HCT116 (cell line): ENCODE measurements at regions not wholly inside any gene's neighbourhood (a gene's known extent, or its start where the extent isn't known, plus 50 kb on each side); places are given as distances from the start of the nearest gene placed in this dataset.

Experiments
- ATAC-seq: fragments of 200-7000 bp; cut with Tn5 transposase; 2 replicates; pipeline ENCODE4 v1.9.1; 2020; ENCODE audit warnings: mild to moderate bottlenecking, moderate library complexity
- BruUV-seq: library from RNA; stranded (reverse); fragments of 400-500 nt; replicated peaks from 2 replicates; lab custom pipeline; 2021; lab: Mats Ljungman, UMichigan
- CTCF ChIA-PET: fragments of 300-600 bp; sonication (Branson Sonifier 250); formaldehyde crosslinking; loops from one replicate; lab custom pipeline; 2021; ENCODE audit warnings: antibody characterized with exemption; lab: Charles Lee
- POLR2A ChIA-PET: fragments of 300-600, 350-600 bp; sonication (Branson Sonifier 250); formaldehyde crosslinking; loops from one replicate; lab custom pipeline; 2021; ENCODE audit warnings: antibody characterized with exemption; lab: Charles Lee
- RAD21 ChIA-PET, 2 experiments: fragments of 300-600 bp; sonication (Branson Sonifier 250); formaldehyde crosslinking; loops; one replicate each; lab custom pipeline; 2023; ENCODE audit warnings: low total read pairs in 2 of 2; ENCODE audit not compliant: uncharacterized antibody in 2 of 2, unreplicated experiment in 2 of 2, low non-redundant PET in 1 of 2; lab: Charles Lee
- DNase-seq: peaks from one replicate; pipeline ENCODE4 v3.0.0-alpha.2; 2010; ENCODE audit warnings: low read depth, low spot score
- H2AFZ ChIP-seq: fragments of 200-600 bp; shearing (Covaris generic), sonication (generic); 2 replicates; pipeline ENCODE4 v1.6.1; 2017; ENCODE audit warnings: low read depth, mixed run types, mixed read lengths, antibody characterized with exemption, low read length; ENCODE audit not compliant: poor library complexity, severe bottlenecking
- H3K27ac ChIP-seq: 2 replicates; pipeline ENCODE4 v1.5.1; 2012; ENCODE audit warnings: low read depth, low read length
- H3K27me3 ChIP-seq: fragments of 200-600 bp; sonication (generic); 2 replicates; pipeline ENCODE4 v1.6.1; 2016; ENCODE audit warnings: mixed run types, low read length, mixed read lengths; ENCODE audit not compliant: insufficient read depth
- H3K36me3 ChIP-seq, 2 experiments: fragments of 200-500 bp in 1 of 2; fragments of 200-600 bp in 1 of 2; sonication (Bioruptor generic) in 1 of 2; sonication (generic) in 1 of 2; 2 replicates each; pipeline versions ENCODE4 v1.5.1 to v1.6.1; 2014 to 2016; ENCODE audit warnings: low read length in 2 of 2, inconsistent platforms in 1 of 2, mixed read lengths in 1 of 2, mixed run types in 1 of 2; ENCODE audit not compliant: insufficient read depth in 2 of 2, control insufficient read depth in 1 of 2
- H3K4me1 ChIP-seq, 2 experiments: fragments of 200-600 bp in 1 of 2; sonication (generic) in 1 of 2; 2 replicates each; pipeline versions ENCODE4 v1.5.1 to v1.6.1; 2012 to 2017; ENCODE audit warnings: low read length in 2 of 2, inconsistent platforms in 1 of 2, mild to moderate bottlenecking in 1 of 2, mixed read lengths in 1 of 2, mixed run types in 1 of 2, moderate library complexity in 1 of 2; ENCODE audit not compliant: insufficient read depth in 2 of 2, control insufficient read depth in 1 of 2
- H3K4me2 ChIP-seq: fragments of 200-600 bp; sonication (generic); 2 replicates; pipeline ENCODE4 v1.6.1; 2017; ENCODE audit warnings: mixed run types, low read length, mixed read lengths
- H3K4me3 ChIP-seq, 2 experiments: fragments of 200-600 bp in 1 of 2; sonication (generic) in 1 of 2; replicated peaks in 1 of 2; 2 replicates each; pipeline ENCODE4 v1.5.1; 2011 to 2016; ENCODE audit warnings: low read length in 2 of 2, control low read depth in 1 of 2, low read depth in 1 of 2, mild to moderate bottlenecking in 1 of 2, mixed read lengths in 1 of 2, mixed run types in 1 of 2
- H3K79me2 ChIP-seq: fragments of 200-600 bp; sonication (generic); 2 replicates; pipeline ENCODE4 v1.6.1; 2017; ENCODE audit warnings: mild to moderate bottlenecking, mixed run types, low read length, moderate library complexity, mixed read lengths; ENCODE audit not compliant: insufficient read depth
- H3K9ac ChIP-seq: fragments of 200-600 bp; sonication (generic); 2 replicates; pipeline ENCODE4 v1.6.1; 2016; ENCODE audit warnings: low read length, mixed read lengths
- H3K9me2 ChIP-seq: fragments of 200-600 bp; sonication (generic), shearing (Covaris generic); 2 replicates; pipeline ENCODE4 v1.6.1; 2017; ENCODE audit warnings: mixed run types, mild to moderate bottlenecking, moderate library complexity; ENCODE audit not compliant: insufficient read depth
- H3K9me3 ChIP-seq, 2 experiments: fragments of 200-500 bp in 1 of 2; fragments of 200-600 bp in 1 of 2; sonication (Bioruptor generic) in 1 of 2; sonication (generic) in 1 of 2; 2 replicates each; pipeline ENCODE4 v1.6.1; 2014 to 2017; ENCODE audit warnings: low read length in 2 of 2, mixed read lengths in 2 of 2, inconsistent platforms in 1 of 2, low read depth in 1 of 2, mild to moderate bottlenecking in 1 of 2, mixed run types in 1 of 2, moderate library complexity in 1 of 2; ENCODE audit not compliant: control insufficient read depth in 1 of 2, insufficient read depth in 1 of 2
- H4K20me1 ChIP-seq: fragments of 200-600 bp; sonication (generic), shearing (Covaris generic); 2 replicates; pipeline ENCODE4 v1.6.1; 2017; ENCODE audit warnings: mixed run types, mild to moderate bottlenecking, moderate library complexity; ENCODE audit not compliant: insufficient read depth
- ATF3 ChIP-seq: IDR thresholded peaks from 2 replicates; pipeline ENCODE4 v1.6.1; 2012
- CEBPB ChIP-seq: IDR thresholded peaks from 2 replicates; pipeline ENCODE4 v1.6.1; 2012; ENCODE audit warnings: low read depth
- EZH2 ChIP-seq: fragments of 200-600 bp; sonication (generic); IDR thresholded peaks from 2 replicates; pipeline ENCODE4 v1.6.1; 2017; ENCODE audit warnings: antibody characterized with exemption, mixed run types
- EZH2phosphoT487 ChIP-seq: fragments of 200-600 bp; IDR thresholded peaks from 2 replicates; pipeline ENCODE4 v1.6.1; 2018; ENCODE audit warnings: antibody characterized with exemption, borderline replicate concordance
- FOSL1 ChIP-seq: IDR thresholded peaks from 2 replicates; pipeline ENCODE4 v1.6.1; 2012; ENCODE audit warnings: low read depth
- POLR2AphosphoS5 ChIP-seq: IDR thresholded peaks from 2 replicates; pipeline ENCODE4 v1.6.1; 2011; ENCODE audit warnings: mild to moderate bottlenecking, low read depth, low read length, moderate library complexity
- RAD21 ChIP-seq: IDR thresholded peaks from 2 replicates; pipeline ENCODE4 v1.6.1; 2012; ENCODE audit warnings: low read depth, mild to moderate bottlenecking
- SIN3A ChIP-seq: IDR thresholded peaks from 2 replicates; pipeline ENCODE4 v1.6.1; 2012; ENCODE audit warnings: low read depth
- SRF ChIP-seq: IDR thresholded peaks from 2 replicates; pipeline ENCODE4 v1.6.1; 2012; ENCODE audit warnings: low read depth
- TCF7L2 ChIP-seq: IDR thresholded peaks from 2 replicates; pipeline ENCODE4 v1.7.0; 2011; ENCODE audit warnings: borderline replicate concordance, inconsistent platforms; ENCODE audit not compliant: insufficient read depth, insufficient read length; ENCODE audit errors: extremely low read depth
- YY1 ChIP-seq: IDR thresholded peaks from 2 replicates; pipeline ENCODE4 v1.6.1; 2011; ENCODE audit warnings: low read length, low read depth, moderate library complexity, mild to moderate bottlenecking; ENCODE audit not compliant: insufficient replicate concordance; ENCODE audit errors: extremely low read depth
- ZBTB33 ChIP-seq: IDR thresholded peaks from 2 replicates; pipeline ENCODE4 v1.6.1; 2011; ENCODE audit warnings: mild to moderate bottlenecking, low read length, moderate library complexity; ENCODE audit not compliant: insufficient replicate concordance; ENCODE audit errors: extremely low read depth
- ZNF274 ChIP-seq: fragments of 200-500 bp; sonication (Bioruptor generic); IDR thresholded peaks from 2 replicates; pipeline ENCODE4 v1.6.1; 2014; ENCODE audit warnings: mild to moderate bottlenecking, low read depth, low read length, inconsistent platforms
- intact Hi-C: fragments of 100-400 bp; cut with micrococcal nuclease; formaldehyde crosslinking; loops from 2 replicates; pipeline ENCODE4 v1.10.0; 2022

GRCh38 chr20:60143261-60143842 is 185.1 kb downstream of the CDH26 start:
- intact Hi-C loops, result no loop called here
- CTCF ChIA-PET, result no interaction called here
- TF ChIP-seq SRF (no peak), ZBTB33 (no peak), SIN3A (no peak), RAD21 (no peak), YY1 (no peak)

GRCh38 chr20:60144404-60144803 is 186.2 kb downstream of the CDH26 start:
- no peak for ATAC-seq
- H3K9me2 ChIP-seq, result no peaks in the 10 kb centered on the region
- no peaks in the 10 kb centered on the region for H4K20me1 ChIP-seq
- no peaks in the 10 kb centered on the region for H3K9me3 ChIP-seq
- POLR2A ChIA-PET, result no interaction called here
- TF ChIP-seq EZH2phosphoT487, result no peak
- TF ChIP-seq ATF3, result no peak
- no peak for TF ChIP-seq EZH2
- TF ChIP-seq POLR2AphosphoS5, result no peak
- no peak for TF ChIP-seq FOSL1
- no peak for TF ChIP-seq CEBPB
- no peak for TF ChIP-seq TCF7L2
- no peak for TF ChIP-seq YY1
- TF ChIP-seq ZNF274, result no peak
- TF ChIP-seq SRF, result no peak
- DNase-seq, result no peak
- no peak overlapping the region for H3K9ac ChIP-seq
- no peaks in the 10 kb centered on the region for H3K79me2 ChIP-seq
- H3K4me2 ChIP-seq, result no peak overlapping the region
- no peak overlapping the region for H3K4me3 ChIP-seq
- H3K27ac ChIP-seq, result no peak overlapping the region
- no peak overlapping the region for H2AFZ ChIP-seq
- RAD21 ChIA-PET, result no interaction called here
- intact Hi-C loops, result no loop called here
- 0 out of 2 replicates have a peak, but pooled peaks cover 7% of the 10 kb centered on the region for H3K27me3 ChIP-seq
- H3K4me1 ChIP-seq, result no peaks in the 10 kb centered on the region
- CTCF ChIA-PET, result no interaction called here
- BruUV-seq, result no TSS peak
- no peaks in the 10 kb centered on the region for H3K36me3 ChIP-seq

More at GRCh38 chr20:60143261-60143842, 185.1 kb downstream of the CDH26 start:
- H3K9me2 ChIP-seq, result no peaks in the 10 kb centered on the region
- no peak overlapping the region for H3K4me2 ChIP-seq
- no peaks in the 10 kb centered on the region for H3K79me2 ChIP-seq
- H4K20me1 ChIP-seq, result no peaks in the 10 kb centered on the region
- RAD21 ChIA-PET, result no interaction called here
- DNase-seq, result no peak
- no peaks in the 10 kb centered on the region for H3K4me1 ChIP-seq
- no peak for ATAC-seq
- no peak overlapping the region for H2AFZ ChIP-seq
- H3K27me3 ChIP-seq, result 0 out of 2 replicates have a peak, but pooled peaks cover 7% of the 10 kb centered on the region
- POLR2A ChIA-PET, result no interaction called here
- no peaks in the 10 kb centered on the region for H3K9me3 ChIP-seq
- BruUV-seq, result no TSS peak
- no peak overlapping the region for H3K9ac ChIP-seq
- no peak overlapping the region for H3K27ac ChIP-seq
- H3K4me3 ChIP-seq, result no peak overlapping the region
- no peaks in the 10 kb centered on the region for H3K36me3 ChIP-seq
